ENCODE measurements at regions not wholly inside any gene's neighbourhood (a gene's known extent, or its start where the extent isn't known, plus 50 kb on each side); places are given as distances from the start of the nearest gene placed in this dataset.

- TF ChIP-seq CTCF (IDR thresholded peaks at IDR 0.05) (no peak), USF1 (CRISPR knock-in tag; IDR thresholded peaks at IDR 0.05) (no peak), SMAD4 (CRISPR knock-in tag; IDR thresholded peaks at IDR 0.05) (no peak), TP53 (CRISPR knock-in tag; IDR thresholded peaks at IDR 0.05) (no peak), ARID4B (CRISPR knock-in tag; IDR thresholded peaks at IDR 0.05; ENCODE audit: borderline replicate concordance) (no peak), AFF4 (CRISPR knock-in tag; IDR thresholded peaks at IDR 0.05; ENCODE audit: borderline replicate concordance) (no peak)
Observed at GRCh38 chr5:86244153-86244552, 373.6 kb upstream of the COX7C start.
